Astrocyte (in vitro differentiated cells and primary cell): ENCODE measurements at regions not wholly inside any gene's neighbourhood (a gene's known extent, or its start where the extent isn't known, plus 50 kb on each side); places are given as distances from the start of the nearest gene placed in this dataset.

Experiments
- DNase-seq: peaks from one replicate; pipeline ENCODE4 v3.0.0-alpha.2; 2010; ENCODE audit warnings: low read depth
- FAIRE-seq: peaks from 2 replicates; lab custom pipeline; 2011; peaks lifted over from hg19 to GRCh38; lab: Jason Lieb, UNC
- H2AFZ ChIP-seq: 2 replicates; pipeline ENCODE4 v1.6.0; 2012; ENCODE audit warnings: low read depth, low read length, inconsistent platforms
- H3K27ac ChIP-seq: 2 replicates; pipeline ENCODE4 v1.5.1; 2011; ENCODE audit warnings: low read depth, low read length, inconsistent platforms
- H3K27me3 ChIP-seq: 2 replicates; pipeline ENCODE4 v1.6.0; 2011; ENCODE audit warnings: low read length, inconsistent platforms; ENCODE audit not compliant: insufficient read depth
- H3K36me3 ChIP-seq: 2 replicates; pipeline ENCODE4 v1.5.1; 2011; ENCODE audit warnings: low read length, inconsistent platforms; ENCODE audit not compliant: insufficient read depth
- H3K4me1 ChIP-seq: 2 replicates; pipeline ENCODE4 v1.5.1; 2011; ENCODE audit warnings: low read length, inconsistent platforms; ENCODE audit not compliant: insufficient read depth
- H3K4me2 ChIP-seq: 2 replicates; pipeline ENCODE4 v1.6.0; 2012; ENCODE audit warnings: low read length, inconsistent platforms
- H3K4me3 ChIP-seq: 2 replicates; pipeline ENCODE4 v1.5.1; 2011; ENCODE audit warnings: low read depth, mild to moderate bottlenecking, low read length, inconsistent platforms; ENCODE audit not compliant: insufficient read depth
- H3K79me2 ChIP-seq: 2 replicates; pipeline ENCODE4 v1.6.0; 2012; ENCODE audit warnings: mild to moderate bottlenecking, low read length, inconsistent platforms; ENCODE audit not compliant: insufficient read depth
- H3K9ac ChIP-seq: 2 replicates; pipeline ENCODE4 v1.6.0; 2012; ENCODE audit warnings: mild to moderate bottlenecking, low read length, inconsistent platforms
- H3K9me3 ChIP-seq: 2 replicates; pipeline ENCODE4 v1.5.1; 2012; ENCODE audit warnings: low read depth, mild to moderate bottlenecking, low read length, inconsistent platforms; ENCODE audit not compliant: insufficient read depth
- H4K20me1 ChIP-seq: 2 replicates; pipeline ENCODE4 v1.6.0; 2012; ENCODE audit warnings: low read length, inconsistent platforms; ENCODE audit not compliant: insufficient read depth
- H3K27ac Mint-ChIP-seq: one replicate; pipeline ENCODE4 v1.8.0; 2021; ENCODE audit warnings: mild to moderate bottlenecking, mixed read lengths; ENCODE audit not compliant: unreplicated experiment
- H3K27me3 Mint-ChIP-seq: one replicate; pipeline ENCODE4 v1.8.0; 2021; ENCODE audit warnings: low read depth, mixed read lengths; ENCODE audit not compliant: unreplicated experiment
- H3K36me3 Mint-ChIP-seq: one replicate; pipeline ENCODE4 v1.8.0; 2021; ENCODE audit warnings: low read depth, mixed read lengths; ENCODE audit not compliant: unreplicated experiment
- H3K4me1 Mint-ChIP-seq: one replicate; pipeline ENCODE4 v1.8.0; 2021; ENCODE audit warnings: low read depth, mixed read lengths; ENCODE audit not compliant: unreplicated experiment
- H3K4me3 Mint-ChIP-seq: one replicate; pipeline ENCODE4 v1.8.0; 2021; ENCODE audit warnings: mild to moderate bottlenecking, moderate library complexity, mixed read lengths; ENCODE audit not compliant: unreplicated experiment
- H3K9me3 Mint-ChIP-seq: one replicate; pipeline ENCODE4 v1.8.0; 2021; ENCODE audit warnings: mild to moderate bottlenecking, mixed read lengths; ENCODE audit not compliant: unreplicated experiment
- CTCF ChIP-seq: IDR thresholded peaks from 2 replicates; pipeline ENCODE4 v1.5.1; 2011; ENCODE audit warnings: low read depth, mild to moderate bottlenecking, inconsistent platforms, low read length, moderate library complexity; ENCODE audit not compliant: insufficient read depth
- EZH2 ChIP-seq: IDR thresholded peaks from 2 replicates; pipeline ENCODE4 v1.6.1; 2012; ENCODE audit warnings: mild to moderate bottlenecking, low read length, inconsistent platforms; ENCODE audit not compliant: insufficient read depth

- H3K4me3 Mint-ChIP-seq = no peak overlapping the region
Observed at GRCh38 chrX:35445912-35446311, 352.2 kb upstream of the MAGEB16 start.

GRCh38 chrX:35456891-35457290, 341.3 kb upstream of the MAGEB16 start:
- H3K9ac ChIP-seq = no peak overlapping the region
- Mint-ChIP-seq H3K9me3 (no peaks in the 10 kb centered on the region), H3K4me1 (no peaks in the 10 kb centered on the region), H3K36me3 (no peaks in the 10 kb centered on the region), H3K27me3 (no peaks in the 10 kb centered on the region), H3K27ac (no peak overlapping the region), H3K4me3 (no peak overlapping the region)
- TF ChIP-seq CTCF = no peak
- no peaks in the 10 kb centered on the region for H4K20me1 ChIP-seq
- no peaks in the 10 kb centered on the region for H3K4me1 ChIP-seq
- FAIRE-seq (no peak), DNase-seq (no peak)
- H3K4me3 ChIP-seq = no peak overlapping the region
- H3K4me2 ChIP-seq = no peak overlapping the region
- H2AFZ ChIP-seq = no peak overlapping the region
- H3K36me3 ChIP-seq = no peaks in the 10 kb centered on the region
- H3K79me2 ChIP-seq = no peaks in the 10 kb centered on the region
- no peaks in the 10 kb centered on the region for H3K9me3 ChIP-seq
- H3K27ac ChIP-seq = no peak overlapping the region
- H3K27me3 ChIP-seq = no peaks in the 10 kb centered on the region

More at GRCh38 chrX:35445912-35446311, 352.2 kb upstream of the MAGEB16 start:
- Histone ChIP-seq H3K79me2 (no peaks in the 10 kb centered on the region), H3K9ac (no peak overlapping the region), H4K20me1 (no peaks in the 10 kb centered on the region), H3K36me3 (no peaks in the 10 kb centered on the region), H3K4me1 (no peaks in the 10 kb centered on the region), H2AFZ (no peak overlapping the region), H3K4me3 (no peak overlapping the region), H3K27me3 (no peaks in the 10 kb centered on the region), H3K27ac (no peak overlapping the region), H3K4me2 (no peak overlapping the region), H3K9me3 (no peaks in the 10 kb centered on the region)
- no peak for TF ChIP-seq CTCF
- no peak for TF ChIP-seq EZH2
- H3K27me3 Mint-ChIP-seq = no peaks in the 10 kb centered on the region
- FAIRE-seq = peak; percentile 91
- no peaks in the 10 kb centered on the region for H3K4me1 Mint-ChIP-seq
- DNase-seq = no peak
- no peaks in the 10 kb centered on the region for H3K36me3 Mint-ChIP-seq
- no peak overlapping the region for H3K27ac Mint-ChIP-seq
- H3K9me3 Mint-ChIP-seq = no peaks in the 10 kb centered on the region

- Histone ChIP-seq H3K79me2 (no peaks in the 10 kb centered on the region), H3K27ac (no peak overlapping the region), H3K4me2 (no peak overlapping the region), H2AFZ (no peak overlapping the region), H3K4me1 (no peaks in the 10 kb centered on the region), H3K9ac (no peak overlapping the region), H3K36me3 (no peaks in the 10 kb centered on the region), H4K20me1 (no peaks in the 10 kb centered on the region), H3K9me3 (no peaks in the 10 kb centered on the region), H3K4me3 (no peak overlapping the region), H3K27me3 (no peaks in the 10 kb centered on the region)
- peak; percentile 65 for FAIRE-seq
- H3K9me3 Mint-ChIP-seq = no peaks in the 10 kb centered on the region
- no peaks in the 10 kb centered on the region for H3K36me3 Mint-ChIP-seq
- H3K4me3 Mint-ChIP-seq = no peak overlapping the region
- no peak for DNase-seq
- H3K27ac Mint-ChIP-seq = no peak overlapping the region
- no peaks in the 10 kb centered on the region for H3K27me3 Mint-ChIP-seq
- TF ChIP-seq EZH2 = no peak
- TF ChIP-seq CTCF = no peak
- no peaks in the 10 kb centered on the region for H3K4me1 Mint-ChIP-seq
Observed at GRCh38 chrX:35458142-35458541, 340.0 kb upstream of the MAGEB16 start.
